ENCODE measurements at regions not wholly inside any gene's neighbourhood (a gene's known extent, or its start where the extent isn't known, plus 50 kb on each side); places are given as distances from the start of the nearest gene placed in this dataset.

DNA sequence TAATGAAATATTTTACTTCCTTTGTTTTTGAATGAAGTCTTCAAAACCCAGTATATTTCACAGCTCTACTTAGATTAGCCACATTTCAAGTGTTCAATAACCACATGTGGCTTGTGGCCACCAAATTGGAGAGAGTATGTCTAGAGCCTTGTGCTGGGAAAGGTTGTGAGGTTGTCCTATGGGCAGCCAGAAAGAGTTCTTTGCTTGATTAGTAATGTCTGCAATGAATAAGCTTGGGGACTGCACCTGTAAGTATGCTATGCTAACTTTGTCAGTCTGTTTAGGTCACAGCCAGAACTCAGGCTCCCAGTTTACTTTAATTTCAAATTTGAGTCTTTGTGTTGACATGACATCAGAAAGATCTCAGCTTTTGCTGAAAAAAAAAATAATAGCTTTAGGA, 294.9 kb upstream of the SOX14 start:
- H2AFZ ChIP-seq (ENCODE audit: low read depth, low read length), result no peak overlapping the region
- no peak overlapping the region for H2BK5ac ChIP-seq (ENCODE audit: low read depth, low read length, poor library complexity, severe bottlenecking)
- H3K4me2 ChIP-seq (ENCODE audit: low read length, poor library complexity, severe bottlenecking), result no peak overlapping the region
- H3K79me1 ChIP-seq (replicated peaks; ENCODE audit: low read length, poor library complexity, severe bottlenecking), result no peaks in the 10 kb centered on the region
- no peaks in the 10 kb centered on the region for H3K27me3 ChIP-seq (ENCODE audit: control insufficient read depth in 1 of 2, insufficient read depth in 1 of 2, low read length in 2 of 2)
- no peaks in the 10 kb centered on the region for H3K4me1 ChIP-seq (ENCODE audit: control insufficient read depth, insufficient read depth, low read depth, low read length)
- no peak overlapping the region for H2BK12ac ChIP-seq (ENCODE audit: low read length in 2 of 2)
- no peak overlapping the region for H4K91ac ChIP-seq (ENCODE audit: low read length)
- no peak overlapping the region for H3K4me3 ChIP-seq (ENCODE audit: insufficient read depth in 1 of 2, low read depth in 1 of 2, low read length in 2 of 2)
- H4K8ac ChIP-seq (ENCODE audit: low read length), result no peak overlapping the region
- no peak overlapping the region for H2AK5ac ChIP-seq (ENCODE audit: low read length, severe bottlenecking)
- no peak for DNase-seq
- H3K9ac ChIP-seq (ENCODE audit: low read length), result no peak overlapping the region
- H3K9me3 ChIP-seq (ENCODE audit: control insufficient read depth, low read length), result no peaks in the 10 kb centered on the region
- no peak overlapping the region for H3K18ac ChIP-seq (ENCODE audit: low read depth in 1 of 2, low read length in 2 of 2)
- H3K36me3 ChIP-seq (ENCODE audit: control insufficient read depth in 1 of 2, insufficient read depth in 2 of 2, low read depth in 1 of 2, low read length in 2 of 2), result no peaks in the 10 kb centered on the region
- no peak overlapping the region for H3K14ac ChIP-seq (ENCODE audit: low read length in 2 of 2)
- H2BK120ac ChIP-seq (ENCODE audit: low read depth, low read length), result no peak overlapping the region
- H3K23ac ChIP-seq (ENCODE audit: low read length in 2 of 2), result no peak overlapping the region
- no peak overlapping the region for H3K27ac ChIP-seq (ENCODE audit: low read length, poor library complexity, severe bottlenecking)
- no peak overlapping the region for H3K4ac ChIP-seq (ENCODE audit: low read depth in 1 of 2, low read length in 2 of 2)
- H2BK15ac ChIP-seq (ENCODE audit: low read depth, poor library complexity, severe bottlenecking), result no peak overlapping the region

GRCh38 chr3:137471130-137471529, 293.0 kb upstream of the SOX14 start:
- H2BK5ac ChIP-seq (ENCODE audit: low read depth, low read length, poor library complexity, severe bottlenecking), result no peak overlapping the region
- H4K91ac ChIP-seq (ENCODE audit: low read length), result no peak overlapping the region
- H2BK12ac ChIP-seq (ENCODE audit: low read length in 2 of 2), result no peak overlapping the region
- H3K27ac ChIP-seq (ENCODE audit: low read length, poor library complexity, severe bottlenecking), result no peak overlapping the region
- H3K79me1 ChIP-seq (replicated peaks; ENCODE audit: low read length, poor library complexity, severe bottlenecking), result no peaks in the 10 kb centered on the region
- no peak overlapping the region for H4K8ac ChIP-seq (ENCODE audit: low read length)
- no peak overlapping the region for H3K4ac ChIP-seq (ENCODE audit: low read depth in 1 of 2, low read length in 2 of 2)
- no peaks in the 10 kb centered on the region for H3K36me3 ChIP-seq (ENCODE audit: control insufficient read depth in 1 of 2, insufficient read depth in 2 of 2, low read depth in 1 of 2, low read length in 2 of 2)
- no peak overlapping the region for H3K4me2 ChIP-seq (ENCODE audit: low read length, poor library complexity, severe bottlenecking)
- no peak overlapping the region for H3K4me3 ChIP-seq (ENCODE audit: insufficient read depth in 1 of 2, low read depth in 1 of 2, low read length in 2 of 2)
- H3K9ac ChIP-seq (ENCODE audit: low read length), result no peak overlapping the region
- H3K18ac ChIP-seq (ENCODE audit: low read depth in 1 of 2, low read length in 2 of 2), result no peak overlapping the region
- no peaks in the 10 kb centered on the region for H3K27me3 ChIP-seq (ENCODE audit: control insufficient read depth in 1 of 2, insufficient read depth in 1 of 2, low read length in 2 of 2)
- H2BK15ac ChIP-seq (ENCODE audit: low read depth, poor library complexity, severe bottlenecking), result no peak overlapping the region
- no peak overlapping the region for H3K14ac ChIP-seq (ENCODE audit: low read length in 2 of 2)
- H2BK120ac ChIP-seq (ENCODE audit: low read depth, low read length), result no peak overlapping the region
- no peak for DNase-seq
- no peaks in the 10 kb centered on the region for H3K4me1 ChIP-seq (ENCODE audit: control insufficient read depth, insufficient read depth, low read depth, low read length)
- H3K23ac ChIP-seq (ENCODE audit: low read length in 2 of 2), result no peak overlapping the region
- no peak overlapping the region for H2AFZ ChIP-seq (ENCODE audit: low read depth, low read length)
- no peaks in the 10 kb centered on the region for H3K9me3 ChIP-seq (ENCODE audit: control insufficient read depth, low read length)
- WGBS, result 74% methylated on average over 4 of the region's 4 CpGs
- H2AK5ac ChIP-seq (ENCODE audit: low read length, severe bottlenecking), result no peak overlapping the region

DNA sequence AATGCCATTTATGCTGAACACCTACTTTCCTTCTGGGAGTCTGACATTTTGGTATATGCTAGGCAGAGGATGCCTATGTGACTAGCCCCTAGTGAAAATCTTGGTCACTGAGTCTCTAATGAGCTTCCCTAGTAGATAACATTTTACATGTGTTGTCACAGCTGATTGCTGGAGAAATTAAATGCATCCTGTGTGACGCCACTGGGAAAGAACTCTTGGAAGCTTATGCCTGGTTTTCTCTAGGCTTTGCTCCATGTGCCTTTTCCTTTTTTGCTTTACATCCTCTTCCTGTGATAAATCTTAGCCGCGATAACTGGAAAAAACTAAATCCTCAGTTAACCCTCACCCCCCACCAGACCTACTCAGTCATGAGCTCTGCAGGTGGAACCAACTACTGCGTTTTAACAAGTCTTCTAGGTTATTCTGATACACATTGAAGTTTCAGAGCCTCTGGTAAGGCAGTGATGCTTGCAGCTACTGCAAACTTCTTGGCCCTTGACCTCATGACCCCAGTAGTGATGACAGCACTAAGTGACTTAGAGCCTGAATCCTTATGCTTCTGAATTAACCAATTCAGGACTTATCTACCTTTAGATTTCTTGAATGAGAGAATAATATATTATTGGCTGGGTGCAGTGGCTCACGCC, 292.4 kb upstream of the SOX14 start:
- Histone ChIP-seq H3K4me1 (ENCODE audit: control insufficient read depth, insufficient read depth, low read depth, low read length) (no peaks in the 10 kb centered on the region), H3K9me3 (ENCODE audit: control insufficient read depth, low read length) (no peaks in the 10 kb centered on the region)
- 40% methylated on average over 4 of the region's 5 CpGs for WGBS

DNA sequence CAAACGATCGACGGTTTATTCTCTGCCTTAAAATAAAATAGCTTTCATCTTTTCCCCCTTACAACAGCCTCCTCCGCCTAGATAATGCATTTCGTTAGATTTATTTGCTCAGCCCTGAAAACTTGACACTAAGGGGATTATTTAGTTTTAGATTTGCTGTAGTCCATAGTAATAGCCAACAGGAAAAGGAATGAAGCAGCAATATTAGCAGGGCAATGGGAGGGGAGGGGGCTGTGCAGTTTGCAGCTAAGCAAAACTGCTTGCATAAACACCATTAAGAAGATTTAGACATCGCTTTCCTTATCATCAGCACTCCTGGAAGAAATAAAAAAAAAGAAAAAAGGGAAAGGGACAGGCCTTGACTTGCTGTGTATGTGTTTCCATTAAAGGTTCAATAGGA, 286.5 kb upstream of the SOX14 start:
- Histone ChIP-seq H3K36me3 (ENCODE audit: control insufficient read depth in 1 of 2, insufficient read depth in 2 of 2, low read depth in 1 of 2, low read length in 2 of 2) (no peaks in the 10 kb centered on the region), H2AK5ac (ENCODE audit: low read length, severe bottlenecking) (no peak overlapping the region), H3K4me3 (ENCODE audit: insufficient read depth in 1 of 2, low read depth in 1 of 2, low read length in 2 of 2) (no peak overlapping the region), H4K91ac (ENCODE audit: low read length) (no peak overlapping the region), H3K79me1 (replicated peaks; ENCODE audit: low read length, poor library complexity, severe bottlenecking) (no peaks in the 10 kb centered on the region), H3K18ac (ENCODE audit: low read depth in 1 of 2, low read length in 2 of 2) (no peak overlapping the region), H3K27ac (ENCODE audit: low read length, poor library complexity, severe bottlenecking) (no peak overlapping the region), H3K4me2 (ENCODE audit: low read length, poor library complexity, severe bottlenecking) (no peak overlapping the region), H3K27me3 (ENCODE audit: control insufficient read depth in 1 of 2, insufficient read depth in 1 of 2, low read length in 2 of 2) (no peaks in the 10 kb centered on the region), H4K8ac (ENCODE audit: low read length) (no peak overlapping the region), H3K4ac (ENCODE audit: low read depth in 1 of 2, low read length in 2 of 2) (no peak overlapping the region), H3K4me1 (ENCODE audit: control insufficient read depth, insufficient read depth, low read depth, low read length) (no peaks in the 10 kb centered on the region), H3K23ac (ENCODE audit: low read length in 2 of 2) (no peak overlapping the region), H3K9me3 (ENCODE audit: control insufficient read depth, low read length) (peaks cover 15% of the 10 kb centered on the region), H2BK15ac (ENCODE audit: low read depth, poor library complexity, severe bottlenecking) (no peak overlapping the region), H2BK12ac (ENCODE audit: low read length in 2 of 2) (no peak overlapping the region), H3K14ac (ENCODE audit: low read length in 2 of 2) (no peak overlapping the region), H2BK5ac (ENCODE audit: low read depth, low read length, poor library complexity, severe bottlenecking) (no peak overlapping the region), H2AFZ (ENCODE audit: low read depth, low read length) (no peak overlapping the region), H3K9ac (ENCODE audit: low read length) (no peak overlapping the region), H2BK120ac (ENCODE audit: low read depth, low read length) (no peak overlapping the region)
- 100% methylated on average over 1 of the region's 6 CpGs for WGBS
- no peak for DNase-seq

More for the DNA sequence above, 292.4 kb upstream of the SOX14 start:
- Histone ChIP-seq H4K91ac (ENCODE audit: low read length) (no peak overlapping the region), H2BK5ac (ENCODE audit: low read depth, low read length, poor library complexity, severe bottlenecking) (no peak overlapping the region), H3K14ac (ENCODE audit: low read length in 2 of 2) (no peak overlapping the region), H2AK5ac (ENCODE audit: low read length, severe bottlenecking) (no peak overlapping the region), H3K27me3 (ENCODE audit: control insufficient read depth in 1 of 2, insufficient read depth in 1 of 2, low read length in 2 of 2) (no peaks in the 10 kb centered on the region), H3K27ac (ENCODE audit: low read length, poor library complexity, severe bottlenecking) (no peak overlapping the region), H3K4ac (ENCODE audit: low read depth in 1 of 2, low read length in 2 of 2) (no peak overlapping the region), H3K18ac (ENCODE audit: low read depth in 1 of 2, low read length in 2 of 2) (no peak overlapping the region), H2BK15ac (ENCODE audit: low read depth, poor library complexity, severe bottlenecking) (no peak overlapping the region), H3K79me1 (replicated peaks; ENCODE audit: low read length, poor library complexity, severe bottlenecking) (no peaks in the 10 kb centered on the region), H3K4me2 (ENCODE audit: low read length, poor library complexity, severe bottlenecking) (no peak overlapping the region), H2BK12ac (ENCODE audit: low read length in 2 of 2) (no peak overlapping the region), H3K36me3 (ENCODE audit: control insufficient read depth in 1 of 2, insufficient read depth in 2 of 2, low read depth in 1 of 2, low read length in 2 of 2) (no peaks in the 10 kb centered on the region), H4K8ac (ENCODE audit: low read length) (no peak overlapping the region), H3K4me3 (ENCODE audit: insufficient read depth in 1 of 2, low read depth in 1 of 2, low read length in 2 of 2) (no peak overlapping the region), H2BK120ac (ENCODE audit: low read depth, low read length) (no peak overlapping the region), H3K9ac (ENCODE audit: low read length) (no peak overlapping the region), H2AFZ (ENCODE audit: low read depth, low read length) (no peak overlapping the region), H3K23ac (ENCODE audit: low read length in 2 of 2) (no peak overlapping the region)
- no peak for DNase-seq

All from mesenchymal stem cell (in vitro differentiated cells and primary cell).